ENCODE measurements at regions not wholly inside any gene's neighbourhood (a gene's known extent, or its start where the extent isn't known, plus 50 kb on each side); places are given as distances from the start of the nearest gene placed in this dataset.

GRCh38 chr7:17589671-17590070 is 291.2 kb downstream of the AHR start:
- Histone ChIP-seq H3K9me3 (ENCODE audit: low read length) (no peaks in the 10 kb centered on the region), H3K4me2 (ENCODE audit: low read depth, low read length) (no peak overlapping the region), H3K9ac (ENCODE audit: insufficient read depth, low read depth, low read length) (no peak overlapping the region), H3K36me3 (replicated peaks in 1 of 2; ENCODE audit: control insufficient read depth in 1 of 2, insufficient read depth in 2 of 2, low read length in 2 of 2) (no peaks in the 10 kb centered on the region), H2AFZ (ENCODE audit: low read length) (no peak overlapping the region), H3K4me1 (ENCODE audit: insufficient read depth, low read length) (no peaks in the 10 kb centered on the region), H3K79me2 (ENCODE audit: insufficient read depth, low read length) (no peaks in the 10 kb centered on the region), H3K27me3 (ENCODE audit: control insufficient read depth in 1 of 2, insufficient read depth in 2 of 2, low read length in 2 of 2) (no peaks in the 10 kb centered on the region), H4K20me1 (ENCODE audit: insufficient read depth, low read length) (no peaks in the 10 kb centered on the region), H3K4me3 (replicated peaks in 1 of 3; ENCODE audit: insufficient read depth in 1 of 3, low read depth in 2 of 3, low read length in 3 of 3) (no peak overlapping the region), H3K27ac (ENCODE audit: extremely low read length, insufficient read depth, low read length) (no peak overlapping the region)
- BruUV-seq (replicated peaks), result no TSS peak
- WGBS (ENCODE audit: low lambda C conversion rate), result 14% methylated on average over 6 of the region's 6 CpGs
- in situ Hi-C loops (cut with HindIII; ENCODE audit: extremely low pct_ligation_motif_present, low pct_unique_long_range_greater_than_20kb), result no loop called here
- DNase-seq (ENCODE audit: low spot score), result no peak
- CTCF ChIA-PET (ENCODE audit: low intra/inter-chr PET ratio, low total read pairs), result no interaction called here
- POLR2A ChIA-PET, result no interaction called here
- intact Hi-C loops (cut with micrococcal nuclease; ENCODE audit: unreplicated experiment), result no loop called here
- no peak for ATAC-seq
- TF ChIP-seq, protein P1, sequence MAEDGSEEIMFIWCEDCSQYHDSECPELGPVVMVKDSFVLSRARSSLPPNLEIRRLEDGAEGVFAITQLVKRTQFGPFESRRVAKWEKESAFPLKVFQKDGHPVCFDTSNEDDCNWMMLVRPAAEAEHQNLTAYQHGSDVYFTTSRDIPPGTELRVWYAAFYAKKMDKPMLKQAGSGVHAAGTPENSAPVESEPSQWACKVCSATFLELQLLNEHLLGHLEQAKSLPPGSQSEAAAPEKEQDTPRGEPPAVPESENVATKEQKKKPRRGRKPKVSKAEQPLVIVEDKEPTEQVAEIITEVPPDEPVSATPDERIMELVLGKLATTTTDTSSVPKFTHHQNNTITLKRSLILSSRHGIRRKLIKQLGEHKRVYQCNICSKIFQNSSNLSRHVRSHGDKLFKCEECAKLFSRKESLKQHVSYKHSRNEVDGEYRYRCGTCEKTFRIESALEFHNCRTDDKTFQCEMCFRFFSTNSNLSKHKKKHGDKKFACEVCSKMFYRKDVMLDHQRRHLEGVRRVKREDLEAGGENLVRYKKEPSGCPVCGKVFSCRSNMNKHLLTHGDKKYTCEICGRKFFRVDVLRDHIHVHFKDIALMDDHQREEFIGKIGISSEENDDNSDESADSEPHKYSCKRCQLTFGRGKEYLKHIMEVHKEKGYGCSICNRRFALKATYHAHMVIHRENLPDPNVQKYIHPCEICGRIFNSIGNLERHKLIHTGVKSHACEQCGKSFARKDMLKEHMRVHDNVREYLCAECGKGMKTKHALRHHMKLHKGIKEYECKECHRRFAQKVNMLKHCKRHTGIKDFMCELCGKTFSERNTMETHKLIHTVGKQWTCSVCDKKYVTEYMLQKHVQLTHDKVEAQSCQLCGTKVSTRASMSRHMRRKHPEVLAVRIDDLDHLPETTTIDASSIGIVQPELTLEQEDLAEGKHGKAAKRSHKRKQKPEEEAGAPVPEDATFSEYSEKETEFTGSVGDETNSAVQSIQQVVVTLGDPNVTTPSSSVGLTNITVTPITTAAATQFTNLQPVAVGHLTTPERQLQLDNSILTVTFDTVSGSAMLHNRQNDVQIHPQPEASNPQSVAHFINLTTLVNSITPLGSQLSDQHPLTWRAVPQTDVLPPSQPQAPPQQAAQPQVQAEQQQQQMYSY (CRISPR knock-in tag; IDR thresholded peaks at IDR 0.05), result no peak
- no peak for TF ChIP-seq EEA1 (CRISPR knock-in tag; IDR thresholded peaks at IDR 0.05; ENCODE audit: borderline replicate concordance)
- TF ChIP-seq ZNF138 (CRISPR knock-in tag; IDR thresholded peaks at IDR 0.05; ENCODE audit: low read depth), result no peak
- TF ChIP-seq SATB2 (CRISPR knock-in tag; IDR thresholded peaks at IDR 0.05), result no peak
- FAIRE-seq, result no peak

- 47% methylated on average over 2 of the region's 2 CpGs for WGBS (ENCODE audit: low lambda C conversion rate)
- Histone ChIP-seq H3K9me3 (ENCODE audit: low read length) (no peaks in the 10 kb centered on the region), H3K4me3 (replicated peaks in 1 of 3; ENCODE audit: insufficient read depth in 1 of 3, low read depth in 2 of 3, low read length in 3 of 3) (no peak overlapping the region), H3K36me3 (replicated peaks in 1 of 2; ENCODE audit: control insufficient read depth in 1 of 2, insufficient read depth in 2 of 2, low read length in 2 of 2) (no peaks in the 10 kb centered on the region), H3K79me2 (ENCODE audit: insufficient read depth, low read length) (no peaks in the 10 kb centered on the region), H3K4me2 (ENCODE audit: low read depth, low read length) (no peak overlapping the region), H3K27me3 (ENCODE audit: control insufficient read depth in 1 of 2, insufficient read depth in 2 of 2, low read length in 2 of 2) (no peaks in the 10 kb centered on the region), H4K20me1 (ENCODE audit: insufficient read depth, low read length) (no peaks in the 10 kb centered on the region), H3K27ac (ENCODE audit: extremely low read length, insufficient read depth, low read length) (no peak overlapping the region), H3K9ac (ENCODE audit: insufficient read depth, low read depth, low read length) (no peak overlapping the region), H2AFZ (ENCODE audit: low read length) (no peak overlapping the region), H3K4me1 (ENCODE audit: insufficient read depth, low read length) (no peaks in the 10 kb centered on the region)
- intact Hi-C loops (cut with micrococcal nuclease; ENCODE audit: unreplicated experiment), result no loop called here
- FAIRE-seq, result no peak
- no peak for ATAC-seq
- CTCF ChIA-PET (ENCODE audit: low intra/inter-chr PET ratio, low total read pairs), result no interaction called here
- in situ Hi-C loops (cut with HindIII; ENCODE audit: extremely low pct_ligation_motif_present, low pct_unique_long_range_greater_than_20kb), result no loop called here
- no TSS peak for BruUV-seq (replicated peaks)
- POLR2A ChIA-PET, result no interaction called here
- TF ChIP-seq POLR2AphosphoS5 (IDR thresholded peaks at IDR 0.05; ENCODE audit: low read depth, low read length) (no peak), SIX4 (CRISPR knock-in tag; IDR thresholded peaks at IDR 0.05) (no peak), PHB2 (IDR thresholded peaks at IDR 0.05; ENCODE audit: partially characterized antibody) (no peak)
- DNase-seq (ENCODE audit: low spot score), result no peak
These were observed 291.8 kb downstream of the AHR start for GRCh38 chr7:17590221-17590620.

Data from HepG2 (cell line).